ENCODE measurements at regions not wholly inside any gene's neighbourhood (a gene's known extent, or its start where the extent isn't known, plus 50 kb on each side); places are given as distances from the start of the nearest gene placed in this dataset.

GRCh38 chr11:104738208-104738607 lies 160.1 kb downstream of the CASP12 start:
- DNase-seq, result no peak
- POLR2A ChIA-PET (ENCODE audit: unreplicated experiment), result no interaction called here
- no peaks in the 10 kb centered on the region for H3K4me1 ChIP-seq (ENCODE audit: insufficient read depth, low read length)
- no peak for TF ChIP-seq EZH2 (IDR thresholded peaks at IDR 0.05; ENCODE audit: low read length, unreplicated experiment)
- no peak for TF ChIP-seq CTCF (conservative IDR thresholded peaks at IDR 0.05; ENCODE audit: low read depth, low read length)
- no peak for TF ChIP-seq EZH2phosphoT487 (IDR thresholded peaks at IDR 0.05; ENCODE audit: borderline replicate concordance, low read length)
- no peak overlapping the region for H3K4me3 ChIP-seq (ENCODE audit: low read length)
- H3K9me2 ChIP-seq (replicated peaks; ENCODE audit: low read length), result no peaks in the 10 kb centered on the region
- H2AFZ ChIP-seq (ENCODE audit: low read length), result no peak overlapping the region
- no peak overlapping the region for H3K4me2 ChIP-seq (ENCODE audit: low read length)
- no peaks in the 10 kb centered on the region for H3K9me3 ChIP-seq (ENCODE audit: low read length)
- H4K20me1 ChIP-seq (ENCODE audit: low read length), result no peaks in the 10 kb centered on the region
- no peaks in the 10 kb centered on the region for H3K36me3 ChIP-seq (ENCODE audit: low read depth, low read length)
- H3F3A ChIP-seq (ENCODE audit: low read length, unreplicated experiment), result no peaks in the 10 kb centered on the region
- no peaks in the 10 kb centered on the region for H3K27me3 ChIP-seq (ENCODE audit: low read length)
- no peaks in the 10 kb centered on the region for H3K79me2 ChIP-seq (ENCODE audit: low read length)
- CTCF ChIA-PET, result no interaction called here
- BruUV-seq (replicated peaks), result no TSS peak
- ATAC-seq, result no peak
- H3K27ac ChIP-seq (ENCODE audit: low read length), result no peak overlapping the region
- intact Hi-C loops (cut with micrococcal nuclease), result no loop called here
- H3K9ac ChIP-seq (ENCODE audit: low read length), result no peak overlapping the region

GRCh38 chr11:104736502-104736901 lies 161.8 kb downstream of the CASP12 start:
- POLR2A ChIA-PET (ENCODE audit: unreplicated experiment), result no interaction called here
- TF ChIP-seq EZH2 (IDR thresholded peaks at IDR 0.05; ENCODE audit: low read length, unreplicated experiment) (no peak), EZH2phosphoT487 (IDR thresholded peaks at IDR 0.05; ENCODE audit: borderline replicate concordance, low read length) (no peak), CTCF (conservative IDR thresholded peaks at IDR 0.05; ENCODE audit: low read depth, low read length) (no peak)
- no TSS peak for BruUV-seq (replicated peaks)
- Histone ChIP-seq H3K36me3 (ENCODE audit: low read depth, low read length) (no peaks in the 10 kb centered on the region), H3K4me2 (ENCODE audit: low read length) (no peak overlapping the region), H3K79me2 (ENCODE audit: low read length) (no peaks in the 10 kb centered on the region), H3K27ac (ENCODE audit: low read length) (no peak overlapping the region), H2AFZ (ENCODE audit: low read length) (no peak overlapping the region), H3K9me3 (ENCODE audit: low read length) (no peaks in the 10 kb centered on the region), H3K9me2 (replicated peaks; ENCODE audit: low read length) (no peaks in the 10 kb centered on the region), H3K4me3 (ENCODE audit: low read length) (no peak overlapping the region), H3K4me1 (ENCODE audit: insufficient read depth, low read length) (no peaks in the 10 kb centered on the region), H3F3A (ENCODE audit: low read length, unreplicated experiment) (no peaks in the 10 kb centered on the region), H4K20me1 (ENCODE audit: low read length) (no peaks in the 10 kb centered on the region), H3K27me3 (ENCODE audit: low read length) (no peaks in the 10 kb centered on the region), H3K9ac (ENCODE audit: low read length) (no peak overlapping the region)
- DNase-seq (no peak), ATAC-seq (no peak)
- intact Hi-C loops (cut with micrococcal nuclease), result no loop called here
- CTCF ChIA-PET, result interaction anchor here (0.6 kb wide), 1 partner anchor 207 kb away, joined by 5 read pairs; no protein-coding TSS in a partner anchor

- intact Hi-C loops (cut with micrococcal nuclease), result no loop called here
- BruUV-seq (replicated peaks), result no TSS peak
- no peak overlapping the region for H3K9ac ChIP-seq (ENCODE audit: low read length)
These were observed 163.3 kb downstream of the CASP12 start for GRCh38 chr11:104734998-104735397.

More at GRCh38 chr11:104734998-104735397, 163.3 kb downstream of the CASP12 start:
- Histone ChIP-seq H2AFZ (ENCODE audit: low read length) (no peak overlapping the region), H3K4me2 (ENCODE audit: low read length) (no peak overlapping the region), H4K20me1 (ENCODE audit: low read length) (no peaks in the 10 kb centered on the region), H3K9me2 (replicated peaks; ENCODE audit: low read length) (no peaks in the 10 kb centered on the region), H3F3A (ENCODE audit: low read length, unreplicated experiment) (no peaks in the 10 kb centered on the region), H3K36me3 (ENCODE audit: low read depth, low read length) (no peaks in the 10 kb centered on the region), H3K27me3 (ENCODE audit: low read length) (no peaks in the 10 kb centered on the region), H3K79me2 (ENCODE audit: low read length) (no peaks in the 10 kb centered on the region), H3K4me3 (ENCODE audit: low read length) (no peak overlapping the region), H3K4me1 (ENCODE audit: insufficient read depth, low read length) (no peaks in the 10 kb centered on the region), H3K9me3 (ENCODE audit: low read length) (no peaks in the 10 kb centered on the region), H3K27ac (ENCODE audit: low read length) (no peak overlapping the region)
- ATAC-seq (no peak), DNase-seq (no peak)
- TF ChIP-seq EZH2phosphoT487 (IDR thresholded peaks at IDR 0.05; ENCODE audit: borderline replicate concordance, low read length), result no peak
- TF ChIP-seq EZH2 (IDR thresholded peaks at IDR 0.05; ENCODE audit: low read length, unreplicated experiment), result no peak
- no peak for TF ChIP-seq CTCF (conservative IDR thresholded peaks at IDR 0.05; ENCODE audit: low read depth, low read length)
- ChIA-PET POLR2A (ENCODE audit: unreplicated experiment) (no interaction called here), CTCF (no interaction called here)

Measured in PC-3 (cell line).